IPS-15b (cell line): ENCODE measurements at regions not wholly inside any gene's neighbourhood (a gene's known extent, or its start where the extent isn't known, plus 50 kb on each side); places are given as distances from the start of the nearest gene placed in this dataset.

Source experiments
- H3K27me3 ChIP-seq: one replicate; pipeline ENCODE4 v1.6.1; 2013; ENCODE audit warnings: low read length; ENCODE audit not compliant: control insufficient read depth, insufficient read depth
- H3K36me3 ChIP-seq: one replicate; pipeline ENCODE4 v1.6.1; 2013; ENCODE audit warnings: low read length; ENCODE audit not compliant: control insufficient read depth, insufficient read depth
- H3K4me1 ChIP-seq: one replicate; pipeline ENCODE4 v1.6.1; 2013; ENCODE audit warnings: mild to moderate bottlenecking, low read length; ENCODE audit not compliant: control insufficient read depth, insufficient read depth
- H3K4me3 ChIP-seq: one replicate; pipeline ENCODE4 v1.5.1; 2013; ENCODE audit warnings: low read depth, low read length
- H3K9ac ChIP-seq: one replicate; pipeline ENCODE4 v1.6.1; 2013; ENCODE audit warnings: low read depth, mild to moderate bottlenecking, low read length
- H3K9me3 ChIP-seq: one replicate; pipeline ENCODE4 v1.6.1; 2013; ENCODE audit warnings: mild to moderate bottlenecking, low read length; ENCODE audit not compliant: control insufficient read depth, insufficient read depth

- Histone ChIP-seq H3K27me3 (no peaks in the 10 kb centered on the region), H3K4me3 (no peak overlapping the region), H3K9ac (no peak overlapping the region), H3K4me1 (peaks cover 9% of the 10 kb centered on the region), H3K36me3 (no peaks in the 10 kb centered on the region), H3K9me3 (no peaks in the 10 kb centered on the region)
These were observed 175.6 kb upstream of the IRX3 start for GRCh38 chr16:54462151-54462651.

GRCh38 chr16:54460263-54460860, 173.8 kb upstream of the IRX3 start:
- Histone ChIP-seq H3K9ac (no peak overlapping the region), H3K4me3 (no peak overlapping the region), H3K4me1 (peaks cover 9% of the 10 kb centered on the region), H3K27me3 (no peaks in the 10 kb centered on the region), H3K36me3 (no peaks in the 10 kb centered on the region), H3K9me3 (no peaks in the 10 kb centered on the region)

- Histone ChIP-seq H3K9ac (no peak overlapping the region), H3K36me3 (no peaks in the 10 kb centered on the region), H3K4me3 (no peak overlapping the region), H3K4me1 (peaks cover 14% of the 10 kb centered on the region), H3K27me3 (no peaks in the 10 kb centered on the region), H3K9me3 (no peaks in the 10 kb centered on the region)
These were observed 173.1 kb upstream of the IRX3 start for GRCh38 chr16:54459509-54460262.

GRCh38 chr16:54458923-54459322, 172.3 kb upstream of the IRX3 start:
- Histone ChIP-seq H3K9me3 (no peaks in the 10 kb centered on the region), H3K36me3 (no peaks in the 10 kb centered on the region), H3K4me1 (peaks cover 14% of the 10 kb centered on the region), H3K27me3 (no peaks in the 10 kb centered on the region), H3K4me3 (no peak overlapping the region), H3K9ac (no peak overlapping the region)

- H3K4me1 ChIP-seq: peaks cover 14% of the 10 kb centered on the region
- no peak overlapping the region for H3K4me3 ChIP-seq
- H3K36me3 ChIP-seq: no peaks in the 10 kb centered on the region
- H3K27me3 ChIP-seq: no peaks in the 10 kb centered on the region
- H3K9ac ChIP-seq: no peak overlapping the region
- no peaks in the 10 kb centered on the region for H3K9me3 ChIP-seq
These were observed 169.7 kb upstream of the IRX3 start for GRCh38 chr16:54456291-54456690.

- no peaks in the 10 kb centered on the region for H3K36me3 ChIP-seq
- H3K4me3 ChIP-seq: no peak overlapping the region
These were observed 168.6 kb upstream of the IRX3 start for GRCh38 chr16:54455030-54455725.

GRCh38 chr16:54454616-54455015, 168.0 kb upstream of the IRX3 start:
- peaks cover 6% of the 10 kb centered on the region for H3K4me1 ChIP-seq
- no peak overlapping the region for H3K4me3 ChIP-seq
- no peak overlapping the region for H3K9ac ChIP-seq
- H3K9me3 ChIP-seq: no peaks in the 10 kb centered on the region
- H3K27me3 ChIP-seq: no peaks in the 10 kb centered on the region
- no peaks in the 10 kb centered on the region for H3K36me3 ChIP-seq

More at GRCh38 chr16:54455030-54455725, 168.6 kb upstream of the IRX3 start:
- Histone ChIP-seq H3K27me3 (no peaks in the 10 kb centered on the region), H3K9ac (no peak overlapping the region), H3K4me1 (peaks cover 11% of the 10 kb centered on the region), H3K9me3 (no peaks in the 10 kb centered on the region)

GRCh38 chr16:54453871-54454270, 167.3 kb upstream of the IRX3 start:
- no peaks in the 10 kb centered on the region for H3K27me3 ChIP-seq
- H3K9me3 ChIP-seq: no peaks in the 10 kb centered on the region
- no peaks in the 10 kb centered on the region for H3K36me3 ChIP-seq
- H3K9ac ChIP-seq: no peak overlapping the region
- peaks cover 5% of the 10 kb centered on the region for H3K4me1 ChIP-seq
- no peak overlapping the region for H3K4me3 ChIP-seq

- Histone ChIP-seq H3K4me3 (no peak overlapping the region), H3K4me1 (no peaks in the 10 kb centered on the region), H3K9me3 (no peaks in the 10 kb centered on the region), H3K27me3 (no peaks in the 10 kb centered on the region), H3K36me3 (no peaks in the 10 kb centered on the region), H3K9ac (no peak overlapping the region)
These were observed 161.2 kb upstream of the IRX3 start for GRCh38 chr16:54447576-54448440.

GRCh38 chr16:54446639-54447038, 160.1 kb upstream of the IRX3 start:
- no peaks in the 10 kb centered on the region for H3K27me3 ChIP-seq
- no peaks in the 10 kb centered on the region for H3K9me3 ChIP-seq
- no peak overlapping the region for H3K4me3 ChIP-seq
- H3K4me1 ChIP-seq: no peaks in the 10 kb centered on the region
- H3K36me3 ChIP-seq: no peaks in the 10 kb centered on the region
- no peak overlapping the region for H3K9ac ChIP-seq

GRCh38 chr16:54444851-54445458, 158.4 kb upstream of the IRX3 start:
- Histone ChIP-seq H3K9me3 (no peaks in the 10 kb centered on the region), H3K27me3 (no peaks in the 10 kb centered on the region), H3K4me1 (no peaks in the 10 kb centered on the region), H3K36me3 (no peaks in the 10 kb centered on the region), H3K4me3 (no peak overlapping the region), H3K9ac (no peak overlapping the region)
